ENCODE measurements at regions not wholly inside any gene's neighbourhood (a gene's known extent, or its start where the extent isn't known, plus 50 kb on each side); places are given as distances from the start of the nearest gene placed in this dataset.

DNA sequence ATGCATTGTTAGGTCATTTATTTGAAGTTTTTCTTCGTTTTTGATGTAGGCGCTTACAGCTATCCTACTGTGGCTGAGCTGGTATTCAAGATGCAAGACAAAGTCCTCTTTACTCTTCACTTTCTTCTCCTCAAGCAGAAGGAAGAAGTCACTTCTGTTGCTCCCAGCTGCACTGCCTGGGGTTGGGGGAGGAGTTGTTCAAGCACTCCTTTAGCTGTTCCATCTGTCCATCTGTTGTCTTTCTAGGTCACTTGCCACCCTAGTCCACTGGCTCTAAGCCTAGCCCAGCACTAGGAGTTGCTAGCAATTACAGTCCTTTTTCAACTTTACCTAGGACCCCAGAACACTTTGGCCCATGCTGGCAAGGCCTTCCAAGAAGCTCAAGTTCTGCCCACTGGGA lies 200.6 kb upstream of the RBMS1 start:
- DNase-seq (ENCODE audit: low spot score), result no peak
- H3K4me3 ChIP-seq, result no peak overlapping the region
- H3K27ac ChIP-seq, result no peak overlapping the region
- TF ChIP-seq, protein P1, sequence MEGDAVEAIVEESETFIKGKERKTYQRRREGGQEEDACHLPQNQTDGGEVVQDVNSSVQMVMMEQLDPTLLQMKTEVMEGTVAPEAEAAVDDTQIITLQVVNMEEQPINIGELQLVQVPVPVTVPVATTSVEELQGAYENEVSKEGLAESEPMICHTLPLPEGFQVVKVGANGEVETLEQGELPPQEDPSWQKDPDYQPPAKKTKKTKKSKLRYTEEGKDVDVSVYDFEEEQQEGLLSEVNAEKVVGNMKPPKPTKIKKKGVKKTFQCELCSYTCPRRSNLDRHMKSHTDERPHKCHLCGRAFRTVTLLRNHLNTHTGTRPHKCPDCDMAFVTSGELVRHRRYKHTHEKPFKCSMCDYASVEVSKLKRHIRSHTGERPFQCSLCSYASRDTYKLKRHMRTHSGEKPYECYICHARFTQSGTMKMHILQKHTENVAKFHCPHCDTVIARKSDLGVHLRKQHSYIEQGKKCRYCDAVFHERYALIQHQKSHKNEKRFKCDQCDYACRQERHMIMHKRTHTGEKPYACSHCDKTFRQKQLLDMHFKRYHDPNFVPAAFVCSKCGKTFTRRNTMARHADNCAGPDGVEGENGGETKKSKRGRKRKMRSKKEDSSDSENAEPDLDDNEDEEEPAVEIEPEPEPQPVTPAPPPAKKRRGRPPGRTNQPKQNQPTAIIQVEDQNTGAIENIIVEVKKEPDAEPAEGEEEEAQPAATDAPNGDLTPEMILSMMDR (IDR thresholded peaks at IDR 0.05), result no peak

DNA sequence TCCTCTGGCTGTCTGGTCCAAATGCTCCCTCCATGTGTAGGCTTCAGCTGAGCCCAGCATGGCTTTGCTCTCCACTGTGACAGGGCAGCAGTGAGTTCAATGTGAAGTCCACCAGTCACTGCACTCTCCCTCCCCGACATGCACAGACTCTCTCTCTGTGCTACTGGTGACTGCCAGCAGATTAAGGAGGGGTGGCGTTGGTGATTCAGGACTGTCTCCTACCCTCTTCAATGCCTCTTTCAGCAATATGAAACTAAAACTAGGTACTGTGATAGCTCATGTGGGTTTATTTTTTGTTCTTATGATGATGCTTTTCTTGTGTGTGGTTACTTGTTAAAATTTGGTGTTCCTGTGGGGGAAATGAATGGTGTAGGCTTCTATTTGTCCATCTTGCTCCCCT lies 201.0 kb upstream of the RBMS1 start:
- no peak overlapping the region for H3K4me3 ChIP-seq
- TF ChIP-seq, protein P1 (IDR thresholded peaks at IDR 0.05), result no peak
- no peak for DNase-seq (ENCODE audit: low spot score)
- H3K27ac ChIP-seq, result no peak overlapping the region

DNA sequence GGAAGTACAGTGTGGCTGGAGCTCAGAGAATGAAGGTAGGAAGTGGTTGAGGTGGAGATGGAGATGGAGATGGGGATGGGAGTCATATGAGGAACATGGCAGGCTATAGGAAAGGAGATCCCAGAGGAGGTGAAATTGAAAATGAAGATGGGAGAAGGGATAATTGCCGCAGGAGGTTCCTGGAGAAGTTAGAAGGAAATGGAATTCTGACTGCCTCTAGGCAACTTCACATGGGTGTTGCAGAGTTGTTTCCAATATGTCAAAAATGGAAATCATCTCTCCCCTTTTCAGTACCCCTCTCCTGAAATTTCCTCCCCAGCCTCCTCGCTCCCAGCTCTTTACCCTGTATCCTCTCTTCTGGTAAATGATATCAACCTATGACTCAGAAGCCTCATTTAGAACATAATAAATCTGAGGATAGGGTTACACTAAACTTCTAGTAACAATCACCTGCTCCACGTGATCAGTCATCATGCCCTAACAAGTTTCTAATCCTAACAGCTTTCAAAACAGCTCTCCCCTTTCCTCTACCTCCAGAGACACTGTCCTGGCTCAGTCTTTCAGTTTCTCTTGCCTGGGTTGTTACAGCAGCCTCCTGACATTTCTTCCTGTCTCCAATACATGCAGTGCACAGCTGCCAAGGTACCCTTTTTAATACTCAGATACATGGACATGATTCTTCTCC lies 201.9 kb upstream of the RBMS1 start:
- Histone ChIP-seq H3K27ac (no peak overlapping the region), H3K4me3 (no peak overlapping the region)
- TF ChIP-seq, protein P1 (IDR thresholded peaks at IDR 0.05), result no peak
- no peak for DNase-seq (ENCODE audit: low spot score)

DNA sequence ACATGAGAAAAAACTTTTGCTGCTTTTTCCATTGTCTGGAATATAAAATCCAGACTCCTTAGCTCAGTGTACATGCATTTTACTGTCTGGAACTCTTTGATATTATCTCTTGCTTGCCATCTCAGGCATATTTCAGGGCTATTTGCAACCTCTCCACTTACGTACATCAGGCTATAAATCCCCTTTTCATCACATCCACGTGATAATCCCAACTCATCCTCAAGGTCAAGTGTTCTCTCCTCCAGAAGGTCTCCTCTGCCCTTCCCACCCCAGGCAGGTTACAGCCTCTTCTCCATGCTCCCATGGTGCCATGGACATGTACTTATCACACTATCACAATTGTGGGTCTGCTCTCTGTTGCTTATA lies 202.5 kb upstream of the RBMS1 start:
- TF ChIP-seq, protein P1 (IDR thresholded peaks at IDR 0.05), result no peak
- H3K27ac ChIP-seq, result no peak overlapping the region
- DNase-seq (ENCODE audit: low spot score), result no peak
- H3K4me3 ChIP-seq, result no peak overlapping the region

DNA sequence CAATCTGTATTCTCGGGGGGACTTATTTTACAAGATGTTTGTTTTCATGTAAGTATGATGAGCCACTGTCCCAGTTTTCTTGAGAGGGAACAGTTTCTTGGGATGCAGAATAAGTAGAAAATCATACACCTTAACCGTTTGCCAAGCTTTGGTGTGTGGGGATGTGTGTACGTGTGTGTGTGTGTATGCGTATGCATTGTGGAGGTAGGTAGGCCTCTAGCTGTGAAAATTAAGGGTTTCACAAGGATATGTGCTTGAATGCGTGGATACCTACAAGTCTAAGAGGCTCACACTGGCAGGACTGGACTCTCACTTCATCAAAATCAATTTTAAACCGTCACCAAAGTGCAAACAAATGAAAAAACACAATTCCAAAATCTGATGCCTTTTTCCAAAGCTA lies 204.2 kb upstream of the RBMS1 start:
- TF ChIP-seq, protein P1 (IDR thresholded peaks at IDR 0.05), result no peak
- Histone ChIP-seq H3K4me3 (no peak overlapping the region), H3K27ac (no peak overlapping the region)
- no peak for DNase-seq (ENCODE audit: low spot score)

DNA sequence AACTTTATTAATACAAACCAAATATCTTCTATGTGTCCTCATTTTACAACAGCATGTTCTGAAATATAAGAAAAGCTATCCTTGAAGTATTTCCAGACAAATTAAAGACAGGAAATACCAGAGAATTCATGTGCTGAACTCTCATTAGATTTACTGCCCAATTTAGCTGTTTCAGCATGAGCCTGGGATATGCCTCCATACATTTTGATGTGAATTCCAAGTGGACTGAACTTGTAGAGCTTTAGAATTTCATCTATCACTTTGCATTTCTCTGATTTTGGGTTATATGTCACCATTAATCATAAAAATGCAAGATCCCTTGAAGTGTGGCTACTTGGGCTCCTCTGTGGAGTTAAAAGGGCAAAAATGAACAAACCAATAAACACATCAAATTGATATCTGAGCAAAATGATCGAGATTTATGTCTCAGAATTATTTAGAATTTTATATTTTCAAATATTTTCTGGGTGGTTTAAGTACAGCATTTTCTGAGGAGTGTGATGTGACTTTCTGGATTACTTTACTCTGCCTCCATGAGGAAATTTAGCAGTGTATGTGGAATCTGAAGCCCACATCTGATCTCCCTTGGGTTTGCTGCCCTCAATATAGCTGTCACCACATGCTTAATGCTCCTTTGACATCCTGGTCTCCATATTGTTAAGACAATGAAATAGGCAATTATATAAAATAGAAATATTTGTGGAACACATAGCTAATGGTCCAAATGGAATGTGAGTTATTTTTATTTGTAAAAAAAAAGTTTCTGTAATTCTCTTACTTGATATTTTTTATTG lies 206.6 kb upstream of the RBMS1 start:
- TF ChIP-seq, protein P1 (IDR thresholded peaks at IDR 0.05), result no peak
- no peak overlapping the region for H3K4me3 ChIP-seq
- no peak overlapping the region for H3K27ac ChIP-seq
- no peak for DNase-seq (ENCODE audit: low spot score)

DNA sequence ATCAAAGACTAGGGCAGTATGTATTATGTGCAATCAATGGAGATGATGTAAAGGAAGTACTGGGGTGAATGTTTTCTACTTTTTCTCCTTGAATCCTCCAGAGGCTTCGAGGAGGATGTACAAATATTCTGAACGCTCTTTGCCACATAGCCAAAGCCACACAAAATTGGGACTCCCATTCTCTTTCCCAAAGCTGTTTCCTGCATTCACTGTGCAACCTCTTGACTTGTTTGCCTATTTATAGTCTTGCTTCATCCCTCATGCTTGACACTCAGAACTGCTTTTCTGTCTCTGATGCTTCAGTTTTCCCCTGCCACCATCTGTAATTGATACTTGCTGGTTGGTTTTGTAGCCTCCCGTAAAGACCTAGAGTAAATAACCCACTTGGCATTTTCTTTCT lies 208.2 kb upstream of the RBMS1 start:
- no peak overlapping the region for H3K4me3 ChIP-seq
- TF ChIP-seq, protein P1 (IDR thresholded peaks at IDR 0.05), result no peak
- DNase-seq (ENCODE audit: low spot score), result no peak
- H3K27ac ChIP-seq, result no peak overlapping the region

Measured in coronary artery (tissue), 2 donors.